Mesodermal cell (in vitro differentiated cells): ENCODE measurements at regions not wholly inside any gene's neighbourhood (a gene's known extent, or its start where the extent isn't known, plus 50 kb on each side); places are given as distances from the start of the nearest gene placed in this dataset.

Experiments used
- H3K27ac ChIP-seq: 2 replicates; pipeline ENCODE4 v1.7.0; 2013; ENCODE audit warnings: mild to moderate bottlenecking, low read depth, low read length, moderate library complexity; ENCODE audit not compliant: severe bottlenecking
- H3K36me3 ChIP-seq: 2 replicates; pipeline ENCODE4 v1.7.1; 2013; ENCODE audit warnings: mild to moderate bottlenecking, low read length, moderate library complexity; ENCODE audit not compliant: control insufficient read depth, insufficient read depth
- H3K4me1 ChIP-seq: one replicate; pipeline ENCODE4 v1.7.1; 2013; ENCODE audit warnings: mild to moderate bottlenecking, low read length; ENCODE audit not compliant: insufficient read depth, control insufficient read depth, poor library complexity, severe bottlenecking
- H3K4me3 ChIP-seq: 2 replicates; pipeline ENCODE4 v1.7.0; 2013; ENCODE audit warnings: low read length, control low read depth, mild to moderate bottlenecking; ENCODE audit not compliant: insufficient read depth, poor library complexity, severe bottlenecking; ENCODE audit errors: extremely low read depth
- H3K9me3 ChIP-seq: 2 replicates; pipeline ENCODE4 v1.7.1; 2013; ENCODE audit warnings: mild to moderate bottlenecking, low read length, moderate library complexity; ENCODE audit not compliant: control insufficient read depth
- WGBS, 2 experiments: methylation state at CpG; one replicate each; pipeline ENCODE4 v1.1.5; 2013; ENCODE audit warnings: missing lambda C conversion rate in 2 of 2; ENCODE audit not compliant: insufficient coverage in 2 of 2; 5-methylcytosine and 5-hydroxymethylcytosine counted together

- no peak overlapping the region for H3K4me3 ChIP-seq
- 88 to 100% methylated on average over 2 to 6 of the region's 8 CpGs for WGBS, 2 experiments
Observed at GRCh38 chr21:31536138-31536537, 123.4 kb upstream of the SOD1 start.

GRCh38 chr21:31531967-31532366 lies 127.5 kb upstream of the SOD1 start:
- Histone ChIP-seq H3K4me1 (peaks cover 36% of the 10 kb centered on the region), H3K36me3 (no peaks in the 10 kb centered on the region), H3K27ac (peak overlapping the region; percentile 30), H3K4me3 (no peak overlapping the region), H3K9me3 (no peaks in the 10 kb centered on the region)
- WGBS, 2 experiments = 100% methylated on average over 1 of the region's 1 CpG; no CpG with 5 or more reads in 1 of the 2 experiments

More at GRCh38 chr21:31536138-31536537, 123.4 kb upstream of the SOD1 start:
- peaks cover 13% of the 10 kb centered on the region for H3K4me1 ChIP-seq
- no peak overlapping the region for H3K27ac ChIP-seq
- H3K36me3 ChIP-seq = no peaks in the 10 kb centered on the region
- H3K9me3 ChIP-seq = no peaks in the 10 kb centered on the region

GRCh38 chr21:31530897-31531705 lies 128.4 kb upstream of the SOD1 start:
- no peak overlapping the region for H3K4me3 ChIP-seq
- H3K4me1 ChIP-seq = peaks cover 45% of the 10 kb centered on the region
- H3K27ac ChIP-seq = peak overlapping the region; percentile 3
- no peaks in the 10 kb centered on the region for H3K36me3 ChIP-seq
- H3K9me3 ChIP-seq = no peaks in the 10 kb centered on the region
- 82 to 89% methylated on average over 8 to 10 of the region's 10 CpGs for whole genome bisulfite sequencing, 2 experiments

- no peaks in the 10 kb centered on the region for H3K36me3 ChIP-seq
- 92% methylated on average over 8 to 9 of the region's 9 CpGs for WGBS, 2 experiments
- H3K4me1 ChIP-seq = peaks cover 47% of the 10 kb centered on the region
- H3K27ac ChIP-seq = peak overlapping the region; percentile 57
- no peak overlapping the region for H3K4me3 ChIP-seq
- H3K9me3 ChIP-seq = no peaks in the 10 kb centered on the region
Observed at GRCh38 chr21:31530364-31530763, 129.1 kb upstream of the SOD1 start.

- peaks cover 49% of the 10 kb centered on the region for H3K4me1 ChIP-seq
- no peaks in the 10 kb centered on the region for H3K36me3 ChIP-seq
- no peak overlapping the region for H3K27ac ChIP-seq
- no peak overlapping the region for H3K4me3 ChIP-seq
- no peaks in the 10 kb centered on the region for H3K9me3 ChIP-seq
- WGBS, 2 experiments = no CpG with 5 or more reads among the region's 1 CpG
Observed at GRCh38 chr21:31529406-31529805, 130.1 kb upstream of the SOD1 start.

GRCh38 chr21:31526040-31526439 lies 133.5 kb upstream of the SOD1 start:
- H3K9me3 ChIP-seq = no peaks in the 10 kb centered on the region
- WGBS, 2 experiments = 63 to 72% methylated on average over 4 of the region's 4 CpGs
- H3K36me3 ChIP-seq = no peaks in the 10 kb centered on the region
- peak overlapping the region; percentile 50 for H3K27ac ChIP-seq
- H3K4me3 ChIP-seq = no peak overlapping the region
- peaks cover 37% of the 10 kb centered on the region for H3K4me1 ChIP-seq

- H3K9me3 ChIP-seq = no peaks in the 10 kb centered on the region
- peaks cover 21% of the 10 kb centered on the region for H3K4me1 ChIP-seq
- WGBS, 2 experiments = 38 to 82% methylated on average over 1 of the region's 4 CpGs
- no peaks in the 10 kb centered on the region for H3K36me3 ChIP-seq
- no peak overlapping the region for H3K27ac ChIP-seq
- H3K4me3 ChIP-seq = no peak overlapping the region
Observed at GRCh38 chr21:31524140-31524539, 135.4 kb upstream of the SOD1 start.

GRCh38 chr21:31521515-31521914 lies 138.0 kb upstream of the SOD1 start:
- no peak overlapping the region for H3K4me3 ChIP-seq
- 88 to 89% methylated on average over 2 to 3 of the region's 3 CpGs for WGBS, 2 experiments
- no peaks in the 10 kb centered on the region for H3K36me3 ChIP-seq
- H3K4me1 ChIP-seq = peaks cover 12% of the 10 kb centered on the region
- no peak overlapping the region for H3K27ac ChIP-seq
- no peaks in the 10 kb centered on the region for H3K9me3 ChIP-seq

- H3K9me3 ChIP-seq = no peaks in the 10 kb centered on the region
- H3K4me3 ChIP-seq = no peak overlapping the region
- H3K4me1 ChIP-seq = peaks cover 6% of the 10 kb centered on the region
- H3K36me3 ChIP-seq = no peaks in the 10 kb centered on the region
- no peak overlapping the region for H3K27ac ChIP-seq
- WGBS, 2 experiments = 95 to 100% methylated on average over 4 to 5 of the region's 8 CpGs
Observed at GRCh38 chr21:31520561-31521098, 138.9 kb upstream of the SOD1 start.

GRCh38 chr21:31518580-31518979 lies 140.9 kb upstream of the SOD1 start:
- H3K4me3 ChIP-seq = no peak overlapping the region
- no peak overlapping the region for H3K27ac ChIP-seq
- 100% methylated on average over 2 to 3 of the region's 4 CpGs for WGBS, 2 experiments
- no peaks in the 10 kb centered on the region for H3K36me3 ChIP-seq
- H3K9me3 ChIP-seq = no peaks in the 10 kb centered on the region
- H3K4me1 ChIP-seq = peaks cover 16% of the 10 kb centered on the region
